Caco-2 (cell line): ENCODE measurements at regions not wholly inside any gene's neighbourhood (a gene's known extent, or its start where the extent isn't known, plus 50 kb on each side); places are given as distances from the start of the nearest gene placed in this dataset.

Experiments
- BruUV-seq: library from RNA; stranded (reverse); fragments of 400-500 nt; replicated peaks from 2 replicates; lab custom pipeline; 2021; lab: Mats Ljungman, UMichigan
- CTCF ChIA-PET: fragments of 300-600 bp; sonication (Branson Sonifier 250); formaldehyde crosslinking; loops from one replicate; lab custom pipeline; 2022; ENCODE audit warnings: antibody characterized with exemption; lab: Charles Lee
- POLR2A ChIA-PET: fragments of 300-600 bp; sonication (Branson Sonifier 250); formaldehyde crosslinking; loops from one replicate; lab custom pipeline; 2022; ENCODE audit warnings: antibody characterized with exemption; lab: Charles Lee
- DNase-seq, 2 experiments: peaks; one replicate each; pipeline versions ENCODE4 v3.0.0 to v3.0.0-alpha.2; 2020 to 2022
- H3K27me3 ChIP-seq: replicated peaks from 2 replicates; pipeline ENCODE4 v1.6.0; 2011; ENCODE audit warnings: low read length; ENCODE audit not compliant: control insufficient read depth, insufficient read depth
- H3K36me3 ChIP-seq: 2 replicates; pipeline ENCODE4 v1.5.1; 2011; ENCODE audit warnings: low read length; ENCODE audit not compliant: control insufficient read depth, insufficient read depth
- H3K4me1 ChIP-seq: fragments of 250-450 bp; sonication (Bioruptor Pico); 2 replicates; pipeline ENCODE4 v1.5.1; 2020; ENCODE audit warnings: mild to moderate bottlenecking
- H3K4me3 ChIP-seq: 2 replicates; pipeline ENCODE4 v1.5.1; 2011; ENCODE audit warnings: low read depth, mild to moderate bottlenecking, control low read depth, low read length
- H3K9me3 ChIP-seq: fragments of 250-450 bp; sonication (Bioruptor Pico); 2 replicates; pipeline ENCODE4 v1.5.1; 2020; ENCODE audit warnings: mild to moderate bottlenecking, moderate library complexity
- H3K27ac Mint-ChIP-seq: one replicate; pipeline ENCODE4 v1.8.0; 2022; ENCODE audit warnings: mixed read lengths; ENCODE audit not compliant: unreplicated experiment
- H3K27me3 Mint-ChIP-seq: one replicate; pipeline ENCODE4 v1.8.0; 2022; ENCODE audit warnings: mixed read lengths; ENCODE audit not compliant: insufficient read depth, unreplicated experiment
- H3K36me3 Mint-ChIP-seq: one replicate; pipeline ENCODE4 v1.8.0; 2022; ENCODE audit warnings: mild to moderate bottlenecking, mixed read lengths; ENCODE audit not compliant: insufficient read depth, unreplicated experiment
- H3K4me1 Mint-ChIP-seq: one replicate; pipeline ENCODE4 v1.8.0; 2022; ENCODE audit warnings: low read depth, mixed read lengths; ENCODE audit not compliant: unreplicated experiment
- H3K4me3 Mint-ChIP-seq: one replicate; pipeline ENCODE4 v1.8.0; 2022; ENCODE audit warnings: mild to moderate bottlenecking, moderate library complexity, mixed read lengths; ENCODE audit not compliant: unreplicated experiment
- H3K9me3 Mint-ChIP-seq: one replicate; pipeline ENCODE4 v1.8.0; 2022; ENCODE audit warnings: mixed read lengths; ENCODE audit not compliant: unreplicated experiment
- CTCF ChIP-seq, 2 experiments: fragments of 200-600 bp in 1 of 2; IDR thresholded peaks; 1 replicate in 1 of 2; 2 replicates in 1 of 2; pipeline versions ENCODE4 v1.5.1 to v1.8.0; 2011 to 2022; ENCODE audit warnings: antibody characterized with exemption in 1 of 2, control low read depth in 1 of 2, inconsistent platforms in 1 of 2, low read depth in 1 of 2, low read length in 1 of 2, mild to moderate bottlenecking in 1 of 2, moderate library complexity in 1 of 2; ENCODE audit not compliant: insufficient read depth in 1 of 2, severe bottlenecking in 1 of 2, unreplicated experiment in 1 of 2
- intact Hi-C: fragments of 100-400 bp; cut with micrococcal nuclease; formaldehyde crosslinking; loops from one replicate; pipeline ENCODE4 v1.10.0; 2022; ENCODE audit not compliant: unreplicated experiment

- no peak overlapping the region for H3K4me3 ChIP-seq
- BruUV-seq = no TSS peak
- no peaks in the 10 kb centered on the region for H3K4me1 ChIP-seq
- DNase-seq = no peak
- Mint-ChIP-seq H3K9me3 (no peaks in the 10 kb centered on the region), H3K4me1 (no peaks in the 10 kb centered on the region), H3K27ac (no peak overlapping the region), H3K36me3 (no peaks in the 10 kb centered on the region), H3K27me3 (no peaks in the 10 kb centered on the region), H3K4me3 (no peak overlapping the region)
- no peaks in the 10 kb centered on the region for H3K36me3 ChIP-seq
- intact Hi-C loops = no loop called here
- ChIA-PET CTCF (no interaction called here), POLR2A (no interaction called here)
- no peak for TF ChIP-seq CTCF (IDR thresholded peaks at IDR 0.05; ENCODE audit: insufficient read depth in 1 of 2, low read depth in 1 of 2, low read length in 1 of 2, severe bottlenecking in 1 of 2, unreplicated experiment in 1 of 2)
- no peaks in the 10 kb centered on the region for H3K9me3 ChIP-seq
- no peaks in the 10 kb centered on the region for H3K27me3 ChIP-seq
Measured at GRCh38 chrX:64097891-64098290, 107.6 kb downstream of the AMER1 start.

GRCh38 chrX:64093761-64094160 is 111.7 kb downstream of the AMER1 start:
- Histone ChIP-seq H3K27me3 (no peaks in the 10 kb centered on the region), H3K36me3 (no peaks in the 10 kb centered on the region), H3K4me3 (no peak overlapping the region), H3K4me1 (no peaks in the 10 kb centered on the region), H3K9me3 (no peaks in the 10 kb centered on the region)
- BruUV-seq = no TSS peak
- no peaks in the 10 kb centered on the region for H3K9me3 Mint-ChIP-seq
- no peak overlapping the region for H3K27ac Mint-ChIP-seq
- H3K4me1 Mint-ChIP-seq = no peaks in the 10 kb centered on the region
- H3K27me3 Mint-ChIP-seq = no peaks in the 10 kb centered on the region
- H3K4me3 Mint-ChIP-seq = no peak overlapping the region
- POLR2A ChIA-PET = no interaction called here
- DNase-seq = peak in 1 of 2 experiments; percentile 14
- CTCF ChIA-PET = interaction anchor here (2.2 kb wide), 1 partner anchor 112 kb away, joined by 12 read pairs; the partner anchor contains the start of gene AMER1
- TF ChIP-seq CTCF (IDR thresholded peaks at IDR 0.05; ENCODE audit: insufficient read depth in 1 of 2, low read depth in 1 of 2, low read length in 1 of 2, severe bottlenecking in 1 of 2, unreplicated experiment in 1 of 2) = peak; percentile 29 to 45
- intact Hi-C loops = loop anchor here (1.0 to 5.0 kb wide), 2 partner anchors 113 to 134 kb away; no protein-coding TSS in a partner anchor
- H3K36me3 Mint-ChIP-seq = no peaks in the 10 kb centered on the region
